Ascending aorta (tissue), 2 donors: ENCODE measurements at regions not wholly inside any gene's neighbourhood (a gene's known extent, or its start where the extent isn't known, plus 50 kb on each side); places are given as distances from the start of the nearest gene placed in this dataset.

Experiments used
- DNase-seq, 2 donors: peaks; one replicate each; pipeline ENCODE4 v3.0.0-alpha.2; 2019; ENCODE audit warnings: low spot score in 2 of 2
- H3K27ac ChIP-seq, 2 donors: fragments of 200-600 bp; sonication (generic); one replicate each; pipeline ENCODE4 v1.5.1; 2016 to 2017; ENCODE audit warnings: mild to moderate bottlenecking in 1 of 2
- H3K27me3 ChIP-seq: fragments of 200-600 bp; sonication (generic); one replicate; pipeline ENCODE4 v1.5.1; 2017
- H3K36me3 ChIP-seq, 2 donors: fragments of 200-600 bp; sonication (generic); one replicate each; pipeline ENCODE4 v1.5.1; 2016
- H3K4me1 ChIP-seq, 2 donors: fragments of 200-600 bp; sonication (generic); one replicate each; pipeline ENCODE4 v1.5.1; 2016 to 2017; ENCODE audit warnings: mild to moderate bottlenecking in 1 of 2
- H3K4me3 ChIP-seq, 2 donors: fragments of 200-600 bp; sonication (generic); one replicate each; pipeline ENCODE4 v1.5.1; 2016 to 2017; ENCODE audit warnings: mild to moderate bottlenecking in 1 of 2
- H3K9me3 ChIP-seq, 2 donors: fragments of 200-600 bp; sonication (generic); one replicate each; pipeline ENCODE4 v1.5.1; 2016
- intact Hi-C: fragments of 100-400 bp; cut with DNase I; formaldehyde crosslinking; loops from one replicate; pipeline ENCODE4 v1.15.1; 2023
- TF ChIP-seq, protein P1 (sequence below), 3 experiments: fragments of 200-600 bp in 2 of 3; fragments of 450-650 bp in 1 of 3; sonication (generic) in 2 of 3; IDR thresholded peaks; one replicate each; pipeline ENCODE4 v1.5.1; 2016 to 2019; ENCODE audit warnings: antibody characterized with exemption in 3 of 3, mild to moderate bottlenecking in 1 of 3, moderate library complexity in 1 of 3

- intact Hi-C loops = no loop called here
- H3K9me3 ChIP-seq = no peaks in the 10 kb centered on the region
- TF ChIP-seq, protein P1, sequence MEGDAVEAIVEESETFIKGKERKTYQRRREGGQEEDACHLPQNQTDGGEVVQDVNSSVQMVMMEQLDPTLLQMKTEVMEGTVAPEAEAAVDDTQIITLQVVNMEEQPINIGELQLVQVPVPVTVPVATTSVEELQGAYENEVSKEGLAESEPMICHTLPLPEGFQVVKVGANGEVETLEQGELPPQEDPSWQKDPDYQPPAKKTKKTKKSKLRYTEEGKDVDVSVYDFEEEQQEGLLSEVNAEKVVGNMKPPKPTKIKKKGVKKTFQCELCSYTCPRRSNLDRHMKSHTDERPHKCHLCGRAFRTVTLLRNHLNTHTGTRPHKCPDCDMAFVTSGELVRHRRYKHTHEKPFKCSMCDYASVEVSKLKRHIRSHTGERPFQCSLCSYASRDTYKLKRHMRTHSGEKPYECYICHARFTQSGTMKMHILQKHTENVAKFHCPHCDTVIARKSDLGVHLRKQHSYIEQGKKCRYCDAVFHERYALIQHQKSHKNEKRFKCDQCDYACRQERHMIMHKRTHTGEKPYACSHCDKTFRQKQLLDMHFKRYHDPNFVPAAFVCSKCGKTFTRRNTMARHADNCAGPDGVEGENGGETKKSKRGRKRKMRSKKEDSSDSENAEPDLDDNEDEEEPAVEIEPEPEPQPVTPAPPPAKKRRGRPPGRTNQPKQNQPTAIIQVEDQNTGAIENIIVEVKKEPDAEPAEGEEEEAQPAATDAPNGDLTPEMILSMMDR (IDR thresholded peaks at IDR 0.05) = no peak
- no peaks in the 10 kb centered on the region for H3K27me3 ChIP-seq
- no peak for DNase-seq
- H3K4me1 ChIP-seq = no peaks in the 10 kb centered on the region
- H3K4me3 ChIP-seq = no peak overlapping the region
- no peak overlapping the region for H3K27ac ChIP-seq
- H3K36me3 ChIP-seq = no peaks in the 10 kb centered on the region
Measured at GRCh38 chr10:10499839-10500238, 517.8 kb upstream of the CELF2 start.

GRCh38 chr10:10500937-10501336, 516.7 kb upstream of the CELF2 start:
- no peaks in the 10 kb centered on the region for H3K36me3 ChIP-seq
- no peaks in the 10 kb centered on the region for H3K27me3 ChIP-seq
- H3K9me3 ChIP-seq = no peaks in the 10 kb centered on the region
- DNase-seq = no peak
- intact Hi-C loops = no loop called here
- no peaks in the 10 kb centered on the region for H3K4me1 ChIP-seq
- H3K4me3 ChIP-seq = no peak overlapping the region
- TF ChIP-seq, protein P1 (IDR thresholded peaks at IDR 0.05) = no peak
- no peak overlapping the region for H3K27ac ChIP-seq

DNA sequence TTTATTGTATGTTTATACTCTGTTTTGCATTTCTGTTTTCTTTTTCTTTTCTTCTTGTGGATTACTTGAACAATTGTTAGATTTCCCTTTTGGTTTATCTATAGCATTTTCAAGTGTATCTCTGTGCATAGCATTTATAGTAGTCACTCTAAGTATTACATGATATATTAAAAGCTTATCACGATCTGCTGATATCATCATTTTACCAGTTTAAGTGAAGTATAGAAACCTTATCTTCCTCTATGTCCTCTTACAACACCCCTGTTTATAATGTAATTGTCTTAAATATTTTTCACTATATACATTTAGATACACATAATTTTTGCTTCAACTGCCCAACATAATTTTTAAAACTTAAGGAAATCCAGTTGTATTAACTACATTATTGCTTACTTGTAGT, 513.9 kb upstream of the CELF2 start:
- intact Hi-C loops = no loop called here
- H3K27ac ChIP-seq = no peak overlapping the region
- TF ChIP-seq, protein P1 (IDR thresholded peaks at IDR 0.05) = no peak
- no peaks in the 10 kb centered on the region for H3K4me1 ChIP-seq
- no peaks in the 10 kb centered on the region for H3K36me3 ChIP-seq
- no peak overlapping the region for H3K4me3 ChIP-seq
- no peak for DNase-seq
- no peaks in the 10 kb centered on the region for H3K27me3 ChIP-seq
- H3K9me3 ChIP-seq = no peaks in the 10 kb centered on the region

DNA sequence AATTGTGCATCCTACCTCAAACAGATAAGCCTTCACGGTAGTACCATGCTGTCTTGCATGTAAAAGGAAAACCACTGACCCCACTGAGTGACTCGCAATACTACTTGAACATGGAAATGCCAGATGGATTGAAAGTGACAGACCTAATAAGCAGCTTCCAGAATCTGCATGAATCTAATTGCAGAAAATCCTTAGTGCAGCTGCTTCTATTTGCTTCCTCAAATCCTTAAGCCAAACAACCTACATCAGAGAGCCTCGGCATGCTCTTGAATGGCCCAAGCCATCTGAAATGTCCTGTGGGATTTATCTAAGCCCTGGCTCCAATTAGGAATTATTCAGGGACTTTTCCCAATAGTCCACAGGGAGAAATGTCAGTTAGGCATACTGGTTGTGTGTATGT, 509.5 kb upstream of the CELF2 start:
- Histone ChIP-seq H3K4me1 (no peaks in the 10 kb centered on the region), H3K36me3 (no peaks in the 10 kb centered on the region), H3K27me3 (no peaks in the 10 kb centered on the region), H3K27ac (no peak overlapping the region), H3K4me3 (no peak overlapping the region), H3K9me3 (no peaks in the 10 kb centered on the region)
- intact Hi-C loops = no loop called here
- TF ChIP-seq, protein P1 (IDR thresholded peaks at IDR 0.05) = no peak
- DNase-seq = no peak

- no peak for DNase-seq
- no peaks in the 10 kb centered on the region for H3K9me3 ChIP-seq
- H3K36me3 ChIP-seq = no peaks in the 10 kb centered on the region
- H3K4me3 ChIP-seq = no peak overlapping the region
- TF ChIP-seq, protein P1 (IDR thresholded peaks at IDR 0.05) = no peak
- no peaks in the 10 kb centered on the region for H3K27me3 ChIP-seq
- H3K27ac ChIP-seq = no peak overlapping the region
- intact Hi-C loops = no loop called here
- H3K4me1 ChIP-seq = no peaks in the 10 kb centered on the region
Measured at GRCh38 chr10:10510179-10510578, 507.5 kb upstream of the CELF2 start.

DNA sequence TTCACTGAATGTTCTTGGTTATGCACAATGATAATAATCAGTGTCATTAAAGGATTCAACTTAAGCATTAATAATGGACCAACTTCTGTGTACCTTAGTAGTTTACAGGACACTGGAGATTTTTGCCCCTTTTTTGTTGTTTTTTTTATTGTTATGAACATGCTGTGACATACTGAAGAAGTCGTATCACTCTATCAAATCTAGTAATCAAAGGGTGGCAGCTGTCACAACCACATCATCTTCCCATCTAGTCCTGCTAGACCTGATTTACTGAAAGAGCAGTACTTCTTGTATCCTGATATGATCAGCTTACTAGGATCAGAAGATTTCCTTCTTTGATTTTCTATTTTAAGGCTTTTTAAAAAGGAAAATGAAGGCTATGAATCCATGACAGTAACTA, 504.6 kb upstream of the CELF2 start:
- Histone ChIP-seq H3K4me1 (peaks cover 0 to 7% of the 10 kb centered on the region in 2 donors), H3K36me3 (no peaks in the 10 kb centered on the region), H3K27ac (no peak overlapping the region), H3K27me3 (no peaks in the 10 kb centered on the region), H3K4me3 (no peak overlapping the region), H3K9me3 (no peaks in the 10 kb centered on the region)
- TF ChIP-seq, protein P1 (IDR thresholded peaks at IDR 0.05) = no peak
- intact Hi-C loops = no loop called here
- no peak for DNase-seq
